ENCODE measurements at regions not wholly inside any gene's neighbourhood (a gene's known extent, or its start where the extent isn't known, plus 50 kb on each side); places are given as distances from the start of the nearest gene placed in this dataset.

DNA sequence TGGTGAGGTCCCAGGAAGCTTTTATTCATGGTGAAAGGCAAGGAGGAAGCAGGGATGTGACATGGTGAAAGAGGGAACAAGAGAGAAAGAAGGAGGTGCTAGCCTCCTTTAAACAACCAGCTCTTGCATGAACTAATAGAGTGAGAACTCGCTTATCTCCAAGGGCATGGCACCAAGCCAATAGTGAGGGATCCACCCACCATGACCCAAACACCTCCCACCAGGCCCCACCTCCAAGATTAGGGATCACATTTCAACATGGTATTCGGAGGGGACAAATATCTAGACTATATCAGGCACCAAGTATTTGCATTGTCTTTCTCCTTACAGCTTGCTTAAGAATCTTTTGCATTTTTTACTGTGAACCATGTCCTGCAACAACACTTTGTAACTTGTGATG is 91.9 kb upstream of the DHRS4 start:
- intact Hi-C loops (cut with DNase I): no loop called here
- no peaks in the 10 kb centered on the region for H3K9me3 ChIP-seq
- H3K27me3 ChIP-seq: no peaks in the 10 kb centered on the region
- peak; percentile 24 for DNase-seq
- TF ChIP-seq, protein P1, sequence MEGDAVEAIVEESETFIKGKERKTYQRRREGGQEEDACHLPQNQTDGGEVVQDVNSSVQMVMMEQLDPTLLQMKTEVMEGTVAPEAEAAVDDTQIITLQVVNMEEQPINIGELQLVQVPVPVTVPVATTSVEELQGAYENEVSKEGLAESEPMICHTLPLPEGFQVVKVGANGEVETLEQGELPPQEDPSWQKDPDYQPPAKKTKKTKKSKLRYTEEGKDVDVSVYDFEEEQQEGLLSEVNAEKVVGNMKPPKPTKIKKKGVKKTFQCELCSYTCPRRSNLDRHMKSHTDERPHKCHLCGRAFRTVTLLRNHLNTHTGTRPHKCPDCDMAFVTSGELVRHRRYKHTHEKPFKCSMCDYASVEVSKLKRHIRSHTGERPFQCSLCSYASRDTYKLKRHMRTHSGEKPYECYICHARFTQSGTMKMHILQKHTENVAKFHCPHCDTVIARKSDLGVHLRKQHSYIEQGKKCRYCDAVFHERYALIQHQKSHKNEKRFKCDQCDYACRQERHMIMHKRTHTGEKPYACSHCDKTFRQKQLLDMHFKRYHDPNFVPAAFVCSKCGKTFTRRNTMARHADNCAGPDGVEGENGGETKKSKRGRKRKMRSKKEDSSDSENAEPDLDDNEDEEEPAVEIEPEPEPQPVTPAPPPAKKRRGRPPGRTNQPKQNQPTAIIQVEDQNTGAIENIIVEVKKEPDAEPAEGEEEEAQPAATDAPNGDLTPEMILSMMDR (IDR thresholded peaks at IDR 0.05): no peak
- H3K36me3 ChIP-seq: no peaks in the 10 kb centered on the region
- no peak overlapping the region for H3K9ac ChIP-seq (ENCODE audit: low read depth in 2 of 2, low read length in 2 of 2)
- no peaks in the 10 kb centered on the region for H3K4me1 ChIP-seq
- H3K4me3 ChIP-seq: no peak overlapping the region
- H3K27ac ChIP-seq: no peak overlapping the region

DNA sequence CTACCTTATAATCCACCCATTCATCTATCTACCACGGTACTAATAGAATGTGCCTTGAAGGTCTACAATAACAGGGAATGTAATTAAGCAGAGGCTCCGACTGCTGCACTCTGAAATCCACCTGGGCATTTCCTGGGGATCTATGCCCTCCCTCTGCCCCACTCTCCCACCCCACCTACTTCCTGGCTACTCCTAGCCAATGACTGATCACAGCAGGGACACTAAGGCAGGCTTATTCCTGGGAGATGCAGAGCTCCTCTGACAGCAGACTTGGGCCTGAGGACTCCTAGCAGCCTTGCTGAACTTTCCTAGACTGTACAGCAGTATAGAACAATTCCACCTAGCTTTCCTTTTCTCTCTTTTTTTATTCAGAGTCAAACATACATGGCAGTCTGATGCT is 91.1 kb upstream of the DHRS4 start:
- Histone ChIP-seq H3K27ac (no peak overlapping the region), H3K27me3 (no peaks in the 10 kb centered on the region), H3K9ac (ENCODE audit: low read depth in 2 of 2, low read length in 2 of 2) (no peak overlapping the region), H3K9me3 (no peaks in the 10 kb centered on the region), H3K4me1 (no peaks in the 10 kb centered on the region), H3K36me3 (no peaks in the 10 kb centered on the region), H3K4me3 (no peak overlapping the region)
- TF ChIP-seq, protein P1 (IDR thresholded peaks at IDR 0.05): no peak
- intact Hi-C loops (cut with DNase I): no loop called here
- no peak for DNase-seq

DNA sequence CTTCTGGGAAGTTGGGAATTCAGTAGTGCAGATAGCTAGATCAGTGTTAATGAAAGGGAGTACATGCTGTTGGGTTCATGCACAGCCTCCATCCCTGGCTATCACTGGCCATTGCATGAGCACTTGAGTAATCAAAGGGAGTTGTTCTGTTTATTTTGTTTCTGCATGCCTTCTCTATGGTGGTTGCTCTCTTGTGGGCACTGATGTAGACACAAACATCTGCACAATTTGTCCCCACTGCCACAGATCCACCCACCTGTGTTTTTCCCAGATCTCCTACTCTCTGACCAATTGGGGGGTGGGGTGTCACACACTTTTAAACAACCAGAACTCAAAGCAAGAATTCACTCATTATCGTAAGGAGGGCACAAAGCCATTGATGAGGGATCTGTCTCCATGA is 89.7 kb upstream of the DHRS4 start:
- H3K36me3 ChIP-seq: no peaks in the 10 kb centered on the region
- TF ChIP-seq, protein P1 (IDR thresholded peaks at IDR 0.05): no peak
- intact Hi-C loops (cut with DNase I): no loop called here

DNA sequence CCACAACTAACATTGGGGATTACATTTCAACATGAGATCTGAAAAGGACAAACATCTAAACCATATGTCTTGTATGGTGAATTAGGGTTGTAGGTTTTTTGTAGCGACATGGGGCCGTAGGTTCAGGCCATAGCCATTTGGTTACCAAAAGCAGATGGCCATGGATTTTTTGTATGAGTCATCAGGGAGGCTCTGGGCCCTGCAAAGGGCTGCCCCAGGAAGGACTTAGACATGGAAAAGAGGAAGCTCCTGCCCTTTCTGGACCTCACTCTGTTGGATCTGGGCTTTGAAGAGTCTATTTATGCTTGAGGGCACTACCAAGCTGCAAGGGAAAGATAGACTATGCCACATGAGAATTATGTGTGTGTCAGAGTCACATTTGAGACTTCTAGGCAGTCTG is 89.3 kb upstream of the DHRS4 start:
- H3K36me3 ChIP-seq: no peaks in the 10 kb centered on the region
- H3K4me3 ChIP-seq: no peak overlapping the region

More for the DNA sequence above, 89.7 kb upstream of the DHRS4 start:
- Histone ChIP-seq H3K27ac (no peak overlapping the region), H3K9ac (ENCODE audit: low read depth in 2 of 2, low read length in 2 of 2) (no peak overlapping the region), H3K4me3 (no peak overlapping the region), H3K27me3 (no peaks in the 10 kb centered on the region), H3K4me1 (no peaks in the 10 kb centered on the region), H3K9me3 (no peaks in the 10 kb centered on the region)
- no peak for DNase-seq

DNA sequence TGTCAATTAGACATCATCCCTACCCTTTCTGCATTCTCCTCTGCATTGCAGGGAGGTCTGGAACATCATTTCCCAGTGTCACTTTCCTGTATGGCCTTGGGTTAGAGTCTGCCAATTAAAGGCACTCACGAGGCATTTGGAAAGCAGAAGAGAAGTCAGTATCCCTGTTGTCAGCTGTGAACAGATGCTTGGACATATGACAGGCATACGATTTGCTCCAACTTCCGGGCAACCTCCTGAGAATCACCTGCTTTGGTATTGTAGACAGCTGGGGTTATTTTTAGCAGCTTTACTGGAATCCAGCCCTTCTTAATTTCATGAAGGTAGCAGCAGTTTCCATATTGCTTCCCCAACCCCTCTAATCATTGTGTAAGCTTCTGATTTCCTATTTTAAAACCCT is 88.7 kb upstream of the DHRS4 start:
- intact Hi-C loops (cut with DNase I): no loop called here

More for the DNA sequence above, 89.3 kb upstream of the DHRS4 start:
- TF ChIP-seq, protein P1 (IDR thresholded peaks at IDR 0.05): no peak
- no peaks in the 10 kb centered on the region for H3K9me3 ChIP-seq
- no peak overlapping the region for H3K9ac ChIP-seq (ENCODE audit: low read depth in 2 of 2, low read length in 2 of 2)
- no peaks in the 10 kb centered on the region for H3K4me1 ChIP-seq
- DNase-seq: no peak
- no peaks in the 10 kb centered on the region for H3K27me3 ChIP-seq
- H3K27ac ChIP-seq: no peak overlapping the region
- intact Hi-C loops (cut with DNase I): no loop called here

More for the DNA sequence above, 88.7 kb upstream of the DHRS4 start:
- Histone ChIP-seq H3K27me3 (no peaks in the 10 kb centered on the region), H3K9me3 (no peaks in the 10 kb centered on the region), H3K9ac (ENCODE audit: low read depth in 2 of 2, low read length in 2 of 2) (no peak overlapping the region), H3K4me3 (no peak overlapping the region), H3K4me1 (no peaks in the 10 kb centered on the region), H3K36me3 (no peaks in the 10 kb centered on the region), H3K27ac (no peak overlapping the region)
- TF ChIP-seq, protein P1 (IDR thresholded peaks at IDR 0.05): no peak
- no peak for DNase-seq

Data from colonic mucosa (tissue), 4 donors.